ENCODE measurements at regions not wholly inside any gene's neighbourhood (a gene's known extent, or its start where the extent isn't known, plus 50 kb on each side); places are given as distances from the start of the nearest gene placed in this dataset.

GRCh38 chr3:64975147-64975546, 287.3 kb upstream of the ADAMTS9 start:
- TF ChIP-seq CTCF (IDR thresholded peaks at IDR 0.05) (no peak), POLR2A (IDR thresholded peaks at IDR 0.05) (no peak)
